GM18511 (cell line): ENCODE measurements at regions not wholly inside any gene's neighbourhood (a gene's known extent, or its start where the extent isn't known, plus 50 kb on each side); places are given as distances from the start of the nearest gene placed in this dataset.

Source experiments
- ATAC-seq: cut with Tn5 transposase; IDR thresholded peaks from one replicate; pipeline ENCODE4 v1.9.1; 2021; ENCODE audit warnings: mild to moderate bottlenecking, moderate library complexity; ENCODE audit not compliant: unreplicated experiment

DNA sequence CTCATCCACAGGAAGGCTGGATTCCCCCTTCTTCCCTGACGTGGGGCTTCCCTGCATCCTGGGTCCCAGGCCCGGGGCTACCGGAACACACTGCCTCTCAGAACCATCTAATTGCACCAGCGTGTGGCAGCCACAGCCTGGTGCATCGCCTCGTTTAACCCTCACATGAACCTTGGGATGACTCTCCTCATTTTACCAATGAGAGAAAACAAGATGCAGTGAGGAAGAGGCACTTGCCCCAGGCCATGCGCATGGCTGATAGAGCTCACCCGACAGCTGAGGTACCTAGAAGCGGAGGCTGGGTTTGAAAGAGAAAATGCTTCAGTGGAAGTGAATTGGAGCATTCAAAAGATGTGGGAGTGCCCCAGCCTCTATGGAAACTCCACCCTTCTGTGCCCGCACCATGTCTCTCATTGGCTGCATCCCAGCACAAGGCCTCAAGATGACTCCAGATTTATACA lies 162.3 kb downstream of the KATNIP start:
- no peak for ATAC-seq

DNA sequence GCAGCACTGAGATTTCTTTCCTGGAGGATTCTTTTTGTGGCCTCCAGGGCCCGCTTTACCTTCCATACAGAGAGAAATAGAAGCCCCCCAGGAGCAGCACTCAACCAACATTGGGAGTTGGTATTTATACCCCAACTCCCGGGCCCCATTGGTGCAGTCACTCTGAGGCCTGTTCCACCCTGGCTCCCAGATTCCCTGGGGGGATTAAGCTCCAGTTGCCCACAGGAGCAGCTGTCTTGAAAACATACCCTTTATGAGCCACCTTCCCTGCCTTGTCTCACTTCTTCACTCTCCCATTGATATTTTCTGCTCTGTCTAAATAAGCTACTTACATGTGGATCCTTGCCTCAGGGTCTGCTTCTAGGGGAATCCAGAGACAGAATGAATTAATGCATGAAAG lies 167.8 kb downstream of the KATNIP start:
- ATAC-seq: no peak

DNA sequence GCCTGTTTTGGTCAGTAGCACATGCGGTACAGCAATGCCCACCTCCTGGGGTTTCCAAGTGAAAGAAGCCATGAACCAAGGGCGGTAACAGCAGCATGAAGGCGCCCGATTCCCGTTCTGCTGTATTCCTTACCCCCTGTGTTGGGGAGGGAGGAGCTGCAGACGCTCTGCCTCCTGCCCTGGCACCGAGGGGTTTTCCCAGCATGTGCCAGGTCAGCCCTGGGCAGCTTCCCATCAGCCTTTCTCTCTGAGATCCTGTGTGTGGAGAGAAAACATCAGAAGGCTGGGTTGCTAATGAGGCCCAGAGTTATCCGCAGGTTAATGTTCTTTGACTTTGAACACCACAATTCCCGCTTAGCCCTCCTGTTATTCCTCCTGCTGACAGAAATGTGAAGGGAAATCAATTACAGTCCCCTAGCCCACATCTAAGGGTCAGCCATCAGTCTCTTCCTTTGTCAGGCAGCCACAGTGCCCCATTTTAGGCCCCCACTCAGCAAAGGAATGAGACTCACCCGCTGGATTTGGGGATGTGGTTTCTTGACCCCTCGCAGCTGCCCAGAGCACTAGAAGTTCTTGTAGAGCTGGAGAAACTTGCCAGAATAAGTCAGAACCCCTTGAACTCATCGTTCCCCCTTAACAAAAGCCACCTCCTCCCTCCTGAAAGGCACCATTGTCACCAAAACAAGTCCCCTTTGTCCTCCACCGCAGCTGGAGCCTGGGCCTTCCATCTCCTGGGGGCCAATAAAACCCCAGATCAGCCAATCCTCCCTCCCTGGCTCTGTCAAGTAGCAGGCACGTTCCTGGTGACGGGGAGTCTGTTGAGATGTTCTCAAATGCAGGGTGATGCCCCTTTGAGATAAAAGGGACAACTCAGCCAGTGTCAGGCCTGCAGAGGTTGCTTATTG lies 168.5 kb downstream of the KATNIP start:
- ATAC-seq: no peak

DNA sequence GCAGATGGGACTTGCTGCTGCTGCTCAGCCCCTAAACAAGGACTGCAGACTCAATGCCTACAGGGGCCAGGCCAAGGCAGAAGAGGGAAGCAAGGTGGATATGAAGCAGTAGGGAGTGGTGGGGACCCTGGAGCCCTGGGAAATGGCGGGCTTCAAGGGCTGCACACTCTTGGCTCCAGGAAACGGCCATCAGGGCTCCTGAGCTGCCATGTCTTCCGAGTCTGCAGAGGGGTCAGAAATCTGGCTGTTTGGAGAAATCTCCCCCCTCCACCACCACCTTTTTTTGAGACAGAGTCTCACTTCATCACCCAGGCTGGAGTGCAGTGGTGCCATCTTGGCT lies 169.1 kb downstream of the KATNIP start:
- no peak for ATAC-seq

DNA sequence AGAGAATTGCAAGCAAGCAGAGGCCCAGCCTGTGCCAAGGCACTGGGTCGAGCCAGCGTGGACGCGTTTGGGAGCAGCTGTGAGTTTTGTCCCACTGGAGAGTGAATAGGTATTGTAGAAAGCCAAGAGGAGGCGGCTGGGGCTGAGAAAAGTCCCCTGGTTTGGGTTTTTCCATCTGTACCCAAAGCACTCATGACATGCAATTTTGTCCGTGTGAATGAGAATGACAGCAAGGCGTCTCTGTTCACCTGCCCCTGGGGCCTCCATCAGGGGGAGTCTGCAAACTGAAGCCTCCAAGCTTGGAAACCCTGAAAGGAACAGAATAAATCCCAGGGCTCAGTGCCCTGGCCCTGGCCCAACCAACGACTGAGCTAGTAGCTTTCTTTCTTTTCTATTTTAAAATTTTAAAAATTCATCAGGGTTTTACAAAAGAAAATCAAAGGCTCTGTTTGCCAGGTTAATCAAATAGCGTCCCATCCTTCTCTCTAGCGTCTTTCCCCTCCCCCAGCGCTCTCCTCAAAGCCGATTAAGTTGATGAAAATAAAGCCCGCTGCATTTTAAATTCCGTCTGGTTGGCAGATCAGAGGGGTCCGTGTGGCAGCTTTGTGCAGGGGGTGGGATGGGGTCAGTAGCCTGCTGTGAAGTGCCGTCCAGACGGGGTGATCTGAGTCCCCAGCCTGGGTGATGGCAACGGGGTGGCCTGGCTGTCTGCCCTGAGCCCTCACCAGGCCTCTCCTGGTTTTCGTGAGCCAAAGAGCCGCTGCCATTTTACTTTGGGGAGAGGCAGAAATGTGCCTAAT lies 171.0 kb downstream of the KATNIP start:
- no peak for ATAC-seq

DNA sequence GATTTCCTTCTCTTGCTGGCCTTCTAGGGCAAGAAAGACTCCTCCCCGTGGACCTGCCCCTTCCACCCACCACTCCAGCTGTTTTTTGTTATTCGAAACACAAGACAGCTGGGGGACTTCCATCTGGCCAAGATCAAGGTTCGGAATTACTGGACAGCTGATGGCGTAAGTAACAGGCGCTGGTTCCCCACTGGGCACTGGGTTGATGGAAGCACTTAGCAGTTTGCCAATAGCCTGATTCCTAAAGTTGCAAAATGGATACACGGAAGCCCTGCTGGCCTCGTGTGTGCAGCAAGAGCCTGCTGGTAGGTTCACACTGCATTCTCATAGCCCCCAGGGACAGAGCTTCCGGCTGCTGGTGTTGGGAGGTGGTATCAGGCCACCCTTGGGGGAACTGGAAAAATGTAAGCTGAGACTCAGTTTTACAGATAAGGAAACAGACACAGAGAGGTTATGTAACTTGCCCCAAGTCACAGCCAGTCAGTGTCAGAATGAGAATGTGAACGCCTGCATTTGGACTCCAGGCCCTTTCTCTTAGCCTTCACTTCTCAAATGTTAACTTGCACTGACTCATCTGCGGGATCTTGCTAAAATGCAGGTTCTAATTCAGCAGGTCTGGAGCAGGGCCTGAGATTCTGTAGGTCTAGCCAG lies 171.7 kb downstream of the KATNIP start:
- ATAC-seq: no peak

DNA sequence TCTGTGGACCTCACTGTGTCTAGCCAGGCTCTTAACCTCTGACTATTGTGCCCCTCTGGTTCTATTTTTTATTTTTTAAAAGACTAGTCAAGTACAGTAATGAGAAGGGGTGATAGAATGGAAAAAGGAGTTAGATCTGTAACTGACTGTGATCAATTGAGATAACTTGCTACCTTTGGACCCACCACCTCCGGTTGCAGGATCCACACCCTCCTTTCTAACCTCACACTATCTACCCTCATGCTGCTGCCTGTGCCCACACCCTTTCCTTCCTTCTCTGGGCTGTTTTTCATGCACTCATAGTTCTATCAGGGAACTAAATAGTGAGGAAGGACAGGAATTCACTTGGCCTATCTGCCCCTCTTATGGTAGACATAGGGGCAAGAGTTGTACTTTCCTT lies 172.3 kb downstream of the KATNIP start:
- ATAC-seq: no peak

DNA sequence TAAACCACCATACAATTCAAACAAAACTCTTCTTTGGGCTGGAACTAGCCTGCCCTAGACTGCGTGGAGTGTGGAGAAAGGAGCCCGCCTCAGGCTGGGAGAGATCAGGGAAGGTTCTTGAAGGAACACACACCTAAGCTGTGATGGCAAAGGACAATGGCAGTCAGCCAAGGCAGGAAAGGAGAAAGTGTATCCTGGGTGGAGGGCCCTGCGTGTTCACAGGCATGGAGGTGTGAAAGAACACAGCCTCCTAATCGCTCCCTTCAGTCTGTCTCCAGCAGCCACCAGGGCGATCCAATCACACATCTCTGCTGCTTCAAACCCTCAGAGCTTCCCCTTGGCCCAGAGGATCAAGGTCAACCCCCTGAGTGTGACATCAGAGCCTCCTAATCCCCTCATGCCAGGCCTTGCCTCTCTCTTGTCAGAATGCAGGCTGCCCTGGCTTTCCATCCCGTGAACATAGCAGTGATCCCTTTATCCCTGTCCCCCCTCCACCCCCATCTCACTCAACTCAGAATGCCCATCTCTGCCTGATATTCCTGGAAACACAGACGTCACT lies 173.0 kb downstream of the KATNIP start:
- no peak for ATAC-seq

DNA sequence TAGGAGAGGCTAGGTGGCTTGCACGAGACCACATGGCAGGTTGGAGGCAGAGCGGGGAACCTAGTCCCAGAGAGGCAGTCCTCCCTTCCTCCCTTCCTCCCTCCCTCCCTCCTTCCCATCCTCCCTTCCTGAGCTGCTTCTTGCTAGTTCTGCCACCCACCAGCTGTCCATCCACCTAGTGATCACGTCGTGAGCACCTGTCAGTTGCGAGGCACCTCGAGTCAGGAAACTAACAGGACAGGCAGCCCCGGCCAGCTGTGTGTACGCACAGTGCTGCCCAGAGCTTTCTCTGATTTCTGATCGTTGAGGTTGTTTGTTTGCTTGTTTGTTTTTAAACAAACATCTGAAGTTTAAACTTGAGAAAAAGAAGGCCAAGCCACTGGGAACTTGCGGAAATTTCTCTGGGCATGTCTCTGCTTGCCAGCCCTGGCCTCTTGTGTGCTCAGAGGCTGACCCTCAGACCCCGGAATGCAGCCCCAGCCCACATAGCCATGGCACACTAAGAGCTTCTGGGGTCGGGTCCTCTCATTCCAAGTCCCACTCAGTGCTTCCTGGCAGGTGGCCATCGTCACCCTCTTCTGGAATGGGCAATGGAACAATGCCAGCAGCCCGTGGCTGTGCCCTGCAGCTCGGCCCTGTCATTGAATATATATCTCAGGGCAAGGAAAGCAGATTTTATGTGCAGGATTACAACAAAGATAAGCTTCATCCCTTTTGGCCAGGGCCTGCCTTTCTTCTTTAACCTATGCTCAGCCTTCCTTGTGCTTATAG lies 174.0 kb downstream of the KATNIP start:
- ATAC-seq: no peak

DNA sequence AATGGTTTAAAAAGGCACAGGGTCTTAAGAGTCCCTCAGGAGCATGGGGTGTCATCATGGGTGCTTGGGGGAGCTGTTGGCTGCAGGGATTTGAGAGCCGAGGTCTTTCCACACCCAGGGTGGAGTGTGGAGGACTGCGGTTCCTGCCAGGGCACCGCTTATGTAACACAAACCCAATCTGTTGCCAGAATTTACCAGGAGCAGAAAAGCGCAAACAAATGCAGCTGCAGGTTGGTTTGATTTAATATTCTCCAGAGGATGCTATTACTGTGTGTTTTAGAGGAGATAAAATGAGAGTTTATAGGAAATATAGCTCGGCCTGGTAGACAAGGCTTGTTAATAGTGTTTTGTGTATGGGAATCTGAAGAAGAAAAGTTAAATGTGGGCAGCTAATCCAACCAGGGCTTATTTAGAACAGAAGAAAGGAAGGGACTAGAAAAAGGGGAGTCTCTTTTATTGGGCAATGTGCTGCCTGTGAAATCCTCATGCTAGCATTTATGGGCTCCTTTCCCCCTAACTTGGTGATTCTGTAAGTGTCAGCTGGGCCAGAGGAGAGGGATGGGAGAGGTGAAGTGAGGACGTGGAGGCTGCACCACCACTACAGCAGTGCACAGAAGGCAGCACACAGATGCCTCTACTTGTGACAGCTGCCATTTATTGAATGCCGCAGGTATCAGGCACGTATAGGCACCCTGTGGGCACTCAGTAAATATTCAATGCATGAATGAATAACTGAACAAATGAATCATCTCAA lies 174.7 kb downstream of the KATNIP start:
- no peak for ATAC-seq

DNA sequence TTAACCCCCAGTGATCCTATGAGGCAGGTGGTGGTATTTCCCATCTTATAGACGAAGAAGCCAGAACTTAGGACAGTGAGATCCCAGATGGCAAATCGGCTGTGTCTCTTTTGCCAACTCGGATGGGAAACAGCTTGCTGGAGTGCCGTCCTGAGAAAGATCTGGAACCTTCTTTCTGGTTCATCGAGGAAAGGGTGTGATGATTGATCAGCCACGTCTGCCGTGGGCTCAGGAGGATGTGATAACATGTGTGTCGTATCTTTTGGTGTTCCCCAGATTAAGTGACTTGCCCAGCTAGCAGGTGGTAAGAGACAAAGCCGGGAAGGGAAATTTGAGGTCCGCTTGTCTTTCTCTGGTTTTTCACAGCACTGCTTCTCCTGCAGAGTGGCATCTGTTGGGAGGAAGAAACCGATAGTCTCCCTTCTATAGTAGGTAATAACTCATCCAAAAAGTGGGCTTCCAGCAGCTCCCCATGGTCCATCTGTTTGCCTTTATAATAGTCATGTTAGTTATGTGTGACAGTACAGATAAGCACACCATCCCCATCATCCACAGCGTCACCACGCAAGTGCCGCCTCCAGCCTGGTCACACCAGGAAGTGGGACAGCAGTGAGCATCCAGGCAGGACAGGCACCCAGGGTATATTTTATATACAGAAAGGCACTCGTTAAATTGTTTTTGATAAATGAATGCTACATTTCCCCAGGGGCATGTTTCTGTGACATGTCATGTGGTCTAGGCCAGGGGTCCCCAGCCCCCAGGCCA lies 175.5 kb downstream of the KATNIP start:
- no peak for ATAC-seq

DNA sequence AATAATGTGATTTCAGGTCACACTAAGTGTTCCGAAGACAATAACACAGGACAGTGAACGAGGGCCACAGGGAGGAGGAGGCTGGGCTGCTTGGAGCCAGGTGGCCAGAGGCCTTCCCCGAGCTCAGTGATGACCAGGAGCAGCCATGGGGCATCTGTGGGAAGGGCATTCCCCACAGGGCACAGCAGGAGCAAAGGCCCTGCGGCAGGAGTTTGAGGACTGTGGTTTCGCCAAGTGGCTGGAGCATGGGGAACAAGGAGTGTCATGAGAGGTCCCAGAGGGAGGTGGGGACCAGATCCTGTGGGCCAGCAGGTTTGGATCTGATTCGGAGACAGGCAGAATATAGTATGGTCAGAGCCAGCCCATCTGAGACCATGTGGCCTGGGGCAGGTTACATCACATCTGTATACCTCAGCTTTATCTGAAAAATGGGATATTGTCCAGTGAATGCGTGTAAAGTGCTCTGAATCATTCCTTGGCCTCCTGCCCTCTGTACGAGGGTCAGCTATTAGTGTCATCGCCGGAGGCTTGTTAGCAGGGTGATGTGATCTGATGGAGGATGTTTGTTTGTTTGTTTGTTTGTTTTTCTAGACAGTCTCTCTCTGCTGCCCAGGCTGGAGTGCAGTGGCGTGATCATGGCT lies 176.8 kb downstream of the KATNIP start:
- ATAC-seq: no peak

DNA sequence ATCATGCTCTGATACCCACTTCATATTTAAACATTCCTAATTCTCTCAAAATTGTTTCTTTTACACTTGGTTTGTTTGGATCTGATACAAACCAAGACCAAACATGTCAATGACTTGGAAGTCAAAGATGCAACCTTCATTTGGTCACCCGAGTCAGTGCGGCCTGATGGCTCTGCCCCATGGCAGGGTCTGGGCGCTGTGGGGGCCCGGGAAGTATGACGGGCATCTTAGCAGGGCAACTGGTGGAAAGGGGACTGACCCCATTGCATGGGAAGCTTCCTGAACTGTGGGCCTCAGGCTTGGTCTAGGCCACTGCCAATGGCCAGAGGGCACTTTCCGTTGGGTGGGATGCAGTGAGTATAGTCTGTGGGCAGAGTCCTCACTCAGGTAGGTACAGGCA lies 178.0 kb downstream of the KATNIP start:
- no peak for ATAC-seq

DNA sequence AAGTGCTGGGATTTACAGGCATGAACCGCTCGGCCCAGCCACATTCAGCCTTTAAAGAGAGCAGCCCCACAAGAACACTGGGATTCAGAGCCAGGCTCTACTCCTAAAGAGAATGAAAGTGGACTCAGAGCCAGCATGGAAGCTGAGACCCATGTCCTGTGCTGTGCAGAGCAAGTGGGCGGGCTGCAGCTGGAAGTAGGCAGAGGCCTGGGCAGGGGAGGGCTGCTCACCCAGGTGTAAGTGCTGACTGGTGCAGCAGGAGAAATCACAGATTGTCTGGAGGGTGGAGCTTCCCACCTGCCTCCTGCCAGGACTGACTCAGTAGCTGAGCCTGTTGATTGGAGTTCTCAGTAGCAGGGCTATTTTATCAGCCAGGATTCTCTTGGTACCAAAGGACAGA lies 178.7 kb downstream of the KATNIP start:
- ATAC-seq: no peak

DNA sequence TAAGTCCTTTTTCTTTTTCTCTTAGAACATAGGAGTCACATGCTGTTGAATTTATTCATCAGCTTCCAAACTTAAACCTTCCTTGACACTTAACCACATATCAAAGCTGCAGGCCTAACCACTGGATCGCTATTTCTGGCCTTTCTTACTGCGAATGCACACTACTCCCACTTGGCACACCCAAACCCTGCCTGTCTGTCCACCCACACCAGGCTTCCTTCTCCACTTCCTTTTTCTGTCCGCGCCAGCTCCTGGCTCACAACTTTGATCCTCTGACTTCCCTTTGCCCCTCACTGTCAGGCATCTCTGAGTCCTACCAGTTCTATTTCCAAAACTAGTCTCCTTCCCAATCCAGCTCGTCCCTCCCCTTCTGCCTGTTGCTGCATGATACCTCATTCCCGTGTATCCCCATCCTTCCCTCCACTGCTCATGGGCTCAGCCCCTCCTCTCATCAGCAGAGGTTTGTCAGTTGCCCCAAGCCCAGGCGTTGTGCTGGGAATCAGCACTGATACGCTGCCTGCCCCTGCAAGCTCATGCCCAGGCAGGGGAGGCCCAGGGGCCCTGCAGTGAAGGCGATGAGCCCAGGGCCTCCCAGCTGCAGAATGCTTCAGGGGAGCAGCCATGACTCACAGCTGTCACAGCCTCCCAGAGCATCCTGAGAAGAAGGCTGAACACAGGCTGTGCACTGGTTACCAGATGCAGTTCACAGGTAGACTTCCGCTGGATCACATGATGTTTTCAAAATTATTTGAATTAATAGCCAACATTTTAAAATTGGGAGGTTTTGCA lies 179.8 kb downstream of the KATNIP start:
- ATAC-seq: no peak

DNA sequence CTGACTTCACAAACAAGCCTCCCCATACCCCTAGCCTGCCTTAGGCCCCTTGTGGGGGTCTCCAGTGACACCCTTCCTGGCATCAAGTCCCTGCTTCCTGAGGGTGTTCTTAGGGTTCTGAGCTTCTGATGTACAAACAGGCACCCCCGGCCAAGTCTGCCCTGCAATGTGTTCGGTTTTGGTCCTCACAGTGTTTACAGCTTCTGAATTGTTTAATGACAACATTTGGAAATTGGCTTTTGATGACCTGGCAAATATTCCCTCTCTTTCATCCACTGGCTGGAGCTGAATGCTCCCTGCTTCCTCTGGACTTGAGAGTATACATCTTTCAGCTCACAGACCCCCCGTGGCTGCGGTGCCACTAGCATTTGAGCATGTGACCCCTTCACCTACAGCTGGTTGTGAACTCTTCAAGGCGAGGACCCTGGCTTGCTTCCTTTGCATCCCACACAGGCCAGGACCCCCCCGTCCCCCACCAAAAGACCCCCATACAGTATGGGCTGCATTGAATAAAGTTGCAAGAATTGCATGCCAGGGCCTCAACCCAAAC lies 180.8 kb downstream of the KATNIP start:
- no peak for ATAC-seq

DNA sequence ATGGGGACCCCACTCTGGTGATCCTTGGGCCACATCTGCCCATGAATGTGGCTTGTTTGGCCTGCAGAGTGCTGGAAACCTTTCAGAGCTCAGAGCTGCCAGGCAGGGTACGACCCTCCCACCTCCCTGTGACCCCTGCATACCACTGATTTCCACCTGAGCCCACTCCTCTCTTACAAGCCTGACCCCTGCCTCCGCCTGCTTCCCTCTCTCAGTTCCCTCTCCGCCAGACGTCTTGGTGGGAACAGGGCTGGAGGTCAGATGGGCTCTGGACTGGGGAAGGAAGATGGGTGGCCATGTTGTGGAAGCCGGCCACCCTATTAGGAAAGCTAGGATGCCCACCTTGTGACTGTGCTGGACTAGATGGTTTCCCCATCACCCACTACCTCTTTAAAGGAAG lies 185.1 kb downstream of the KATNIP start:
- no peak for ATAC-seq

DNA sequence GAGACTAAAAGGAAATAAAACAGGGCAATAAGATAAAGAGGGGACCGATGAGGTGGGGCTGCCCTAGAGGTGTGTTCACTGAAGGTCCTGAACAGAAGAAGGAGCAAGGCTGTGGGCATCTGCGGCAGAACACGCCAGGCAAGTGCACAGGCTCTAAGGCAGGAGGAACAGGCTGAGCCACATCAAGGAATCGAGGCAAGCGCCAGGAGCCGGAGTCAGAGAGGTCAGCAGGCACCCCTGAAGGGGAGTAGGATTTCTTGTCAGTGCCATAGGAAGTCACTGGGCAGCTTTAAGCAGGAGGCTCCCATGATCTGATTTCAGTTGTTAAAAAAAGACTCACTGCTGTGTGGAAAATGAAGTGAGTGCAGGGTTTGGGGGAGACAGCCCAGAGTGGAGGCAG lies 186.5 kb downstream of the KATNIP start:
- no peak for ATAC-seq
